Breast epithelium (tissue), 4 donors: ENCODE measurements at regions not wholly inside any gene's neighbourhood (a gene's known extent, or its start where the extent isn't known, plus 50 kb on each side); places are given as distances from the start of the nearest gene placed in this dataset.

Source experiments
- DNase-seq, 2 donors: peaks; one replicate each; pipeline ENCODE4 v3.0.0-alpha.2; 2019; ENCODE audit warnings: low spot score in 2 of 2
- H3K27ac ChIP-seq, 2 donors: fragments of 200-600 bp; sonication (generic) in 1 of 2; one replicate each; pipeline ENCODE4 v1.5.1; 2016 to 2019; ENCODE audit warnings: mild to moderate bottlenecking in 1 of 2
- H3K27me3 ChIP-seq, 2 donors: fragments of 200-600 bp; sonication (generic) in 1 of 2; one replicate each; pipeline versions ENCODE4 v1.5.1 to v1.6.0; 2017 to 2019; ENCODE audit warnings: control low read depth in 1 of 2, mild to moderate bottlenecking in 1 of 2
- H3K36me3 ChIP-seq: fragments of 200-600 bp; one replicate; pipeline ENCODE4 v1.5.1; 2019
- H3K4me1 ChIP-seq, 2 donors: fragments of 200-600 bp; sonication (generic); one replicate each; pipeline ENCODE4 v1.5.1; 2016 to 2019; ENCODE audit warnings: control low read depth in 1 of 2
- H3K4me3 ChIP-seq, 3 donors: fragments of 200-600 bp; sonication (generic); 1 replicate in 2 of 3; 2 replicates in 1 of 3; pipeline ENCODE4 v1.5.1; 2016 to 2019; ENCODE audit warnings: mild to moderate bottlenecking in 3 of 3, moderate library complexity in 2 of 3
- H3K9me3 ChIP-seq, 2 donors: fragments of 200-600 bp; sonication (generic) in 1 of 2; one replicate each; pipeline ENCODE4 v1.5.1; 2016 to 2019; ENCODE audit warnings: control low read depth in 1 of 2
- CTCF ChIP-seq, 3 donors: fragments of 450-650 bp; IDR thresholded peaks; one replicate each; pipeline ENCODE4 v1.5.1; 2016 to 2017; ENCODE audit warnings: antibody characterized with exemption in 3 of 3, mild to moderate bottlenecking in 3 of 3, moderate library complexity in 3 of 3
- POLR2A ChIP-seq: fragments of 450-650 bp; IDR thresholded peaks from one replicate; pipeline ENCODE4 v1.6.1; 2016; ENCODE audit warnings: antibody characterized with exemption, mild to moderate bottlenecking, moderate library complexity
- POLR2AphosphoS5 ChIP-seq, 3 donors: sonication (generic); formaldehyde crosslinking; IDR thresholded peaks; one replicate each; pipeline ENCODE4 v1.6.1; 2017; ENCODE audit warnings: antibody characterized with exemption in 3 of 3
- intact Hi-C: fragments of 100-400 bp; cut with DNase I; formaldehyde crosslinking; loops from one replicate; pipeline ENCODE4 v1.15.1; 2023; ENCODE audit warnings: low total_unique reads

- Histone ChIP-seq H3K4me3 (no peak overlapping the region), H3K9me3 (no peaks in the 10 kb centered on the region), H3K27me3 (no peaks in the 10 kb centered on the region), H3K27ac (no peak overlapping the region), H3K4me1 (peaks cover 0 to 3% of the 10 kb centered on the region in 2 donors), H3K36me3 (no peaks in the 10 kb centered on the region)
- TF ChIP-seq POLR2AphosphoS5 (IDR thresholded peaks at IDR 0.05) (no peak), CTCF (IDR thresholded peaks at IDR 0.05) (no peak), POLR2A (no peak)
- intact Hi-C loops, result no loop called here
- DNase-seq, result no peak
Observed at GRCh38 chr10:52654201-52654600, 118.4 kb downstream of the MBL2 start.

- Histone ChIP-seq H3K27me3 (no peaks in the 10 kb centered on the region), H3K4me3 (no peak overlapping the region), H3K36me3 (no peaks in the 10 kb centered on the region), H3K9me3 (no peaks in the 10 kb centered on the region), H3K27ac (no peak overlapping the region), H3K4me1 (no peaks in the 10 kb centered on the region)
- TF ChIP-seq POLR2AphosphoS5 (IDR thresholded peaks at IDR 0.05), result no peak
- no peak for TF ChIP-seq CTCF (IDR thresholded peaks at IDR 0.05)
- TF ChIP-seq POLR2A, result no peak
- DNase-seq, result no peak
- intact Hi-C loops, result no loop called here
Observed at GRCh38 chr10:52658112-52658511, 114.5 kb downstream of the MBL2 start.

GRCh38 chr10:52659085-52659484, 113.5 kb downstream of the MBL2 start:
- TF ChIP-seq CTCF (IDR thresholded peaks at IDR 0.05) (no peak), POLR2AphosphoS5 (IDR thresholded peaks at IDR 0.05) (no peak), POLR2A (no peak)
- Histone ChIP-seq H3K4me3 (no peak overlapping the region), H3K27ac (no peak overlapping the region), H3K36me3 (no peaks in the 10 kb centered on the region), H3K27me3 (no peaks in the 10 kb centered on the region), H3K4me1 (no peaks in the 10 kb centered on the region), H3K9me3 (no peaks in the 10 kb centered on the region)
- no peak for DNase-seq
- intact Hi-C loops, result no loop called here

- no peak for TF ChIP-seq POLR2A
- TF ChIP-seq POLR2AphosphoS5 (IDR thresholded peaks at IDR 0.05), result no peak
- TF ChIP-seq CTCF (IDR thresholded peaks at IDR 0.05), result no peak
- no peaks in the 10 kb centered on the region for H3K4me1 ChIP-seq
- no peaks in the 10 kb centered on the region for H3K27me3 ChIP-seq
- no peak for DNase-seq
- H3K36me3 ChIP-seq, result no peaks in the 10 kb centered on the region
- H3K27ac ChIP-seq, result no peak overlapping the region
- H3K4me3 ChIP-seq, result no peak overlapping the region
- H3K9me3 ChIP-seq, result peaks cover 0 to 15% of the 10 kb centered on the region in 2 donors
- intact Hi-C loops, result no loop called here
Observed at GRCh38 chr10:52662256-52662655, 110.3 kb downstream of the MBL2 start.

- H3K27me3 ChIP-seq, result no peaks in the 10 kb centered on the region
- DNase-seq, result no peak
- no peak overlapping the region for H3K4me3 ChIP-seq
- intact Hi-C loops, result no loop called here
- peaks cover 0 to 23% of the 10 kb centered on the region in 2 donors for H3K9me3 ChIP-seq
- H3K4me1 ChIP-seq, result no peaks in the 10 kb centered on the region
- TF ChIP-seq CTCF (IDR thresholded peaks at IDR 0.05) (no peak), POLR2A (no peak), POLR2AphosphoS5 (IDR thresholded peaks at IDR 0.05) (no peak)
- H3K36me3 ChIP-seq, result no peaks in the 10 kb centered on the region
- H3K27ac ChIP-seq, result no peak overlapping the region
Observed at GRCh38 chr10:52663161-52663560, 109.4 kb downstream of the MBL2 start.
